IMR-90 (cell line): ENCODE measurements at regions not wholly inside any gene's neighbourhood (a gene's known extent, or its start where the extent isn't known, plus 50 kb on each side); places are given as distances from the start of the nearest gene placed in this dataset.

Experiments
- ATAC-seq: fragments of 200-7000 bp; cut with Tn5 transposase; 2 replicates; pipeline ENCODE4 v1.9.1; 2020; ENCODE audit warnings: low read depth, mild to moderate bottlenecking, moderate library complexity
- BruUV-seq: library from RNA; stranded (reverse); fragments of 400-500 nt; replicated peaks from 2 replicates; lab custom pipeline; 2021; lab: Mats Ljungman, UMichigan
- CTCF ChIA-PET: fragments of 300-600 bp; formaldehyde crosslinking; extraction: SDS; loops from one replicate; lab custom pipeline; 2021; ENCODE audit warnings: antibody characterized with exemption; lab: Yijun Ruan, JAX
- POLR2A ChIA-PET: fragments of 300-600 bp; sonication (Branson Sonifier 250); formaldehyde crosslinking; loops from one replicate; lab custom pipeline; 2022; ENCODE audit warnings: antibody characterized with exemption; ENCODE audit not compliant: unreplicated experiment; lab: Charles Lee
- DNase-seq: peaks from one replicate; pipeline ENCODE4 v3.0.0; 2013
- H2AFZ ChIP-seq: replicated peaks from 2 replicates; pipeline ENCODE3; 2013; ENCODE audit warnings: low read length, mild to moderate bottlenecking; ENCODE audit not compliant: poor library complexity
- H2AK5ac ChIP-seq: 2 replicates; pipeline ENCODE4 v1.6.1; 2013; ENCODE audit warnings: low read depth, low read length, inconsistent platforms
- H2AK9ac ChIP-seq: replicated peaks from 2 replicates; pipeline ENCODE3; 2013; ENCODE audit warnings: mild to moderate bottlenecking, low read depth, low read length, moderate library complexity; ENCODE audit not compliant: poor library complexity
- H2BK120ac ChIP-seq: 2 replicates; pipeline ENCODE4 v1.6.1; 2013; ENCODE audit warnings: low read depth, low read length, inconsistent platforms
- H2BK15ac ChIP-seq: 3 replicates; pipeline ENCODE4 v1.6.1; 2013; ENCODE audit warnings: low read depth, low read length, inconsistent platforms
- H2BK20ac ChIP-seq: 2 replicates; pipeline ENCODE4 v1.6.1; 2013; ENCODE audit warnings: low read depth, mild to moderate bottlenecking, inconsistent platforms, low read length, moderate library complexity
- H2BK5ac ChIP-seq: 2 replicates; pipeline ENCODE4 v1.6.1; 2013; ENCODE audit warnings: mild to moderate bottlenecking, low read depth, low read length, inconsistent platforms; ENCODE audit not compliant: poor library complexity, severe bottlenecking
- H3K14ac ChIP-seq: replicated peaks from 2 replicates; pipeline ENCODE4 v1.6.1; 2013; ENCODE audit warnings: low read depth, low read length, inconsistent platforms
- H3K18ac ChIP-seq: 2 replicates; pipeline ENCODE4 v1.6.1; 2013; ENCODE audit warnings: low read depth, low read length, control low read depth
- H3K23ac ChIP-seq: 2 replicates; pipeline ENCODE4 v1.6.1; 2013; ENCODE audit warnings: low read depth, low read length, inconsistent platforms
- H3K27ac ChIP-seq: 2 replicates; pipeline ENCODE4 v1.5.1; 2013; ENCODE audit warnings: mild to moderate bottlenecking, control low read depth, low read length; ENCODE audit not compliant: insufficient read depth
- H3K27me3 ChIP-seq: 2 replicates; pipeline ENCODE4 v1.6.1; 2013; ENCODE audit warnings: low read length; ENCODE audit not compliant: control insufficient read depth, insufficient read depth
- H3K36me3 ChIP-seq: 2 replicates; pipeline ENCODE4 v1.6.1; 2013; ENCODE audit warnings: low read length, mixed read lengths; ENCODE audit not compliant: control insufficient read depth, insufficient read depth
- H3K4ac ChIP-seq: 2 replicates; pipeline ENCODE4 v1.6.1; 2013; ENCODE audit warnings: low read depth, low read length, inconsistent platforms
- H3K4me1 ChIP-seq: 2 replicates; pipeline ENCODE4 v1.6.1; 2013; ENCODE audit warnings: low read length, mixed read lengths; ENCODE audit not compliant: control insufficient read depth, insufficient read depth
- H3K4me2 ChIP-seq: 2 replicates; pipeline ENCODE4 v1.6.1; 2013; ENCODE audit warnings: low read depth, mild to moderate bottlenecking, control low read depth, low read length, moderate library complexity
- H3K4me3 ChIP-seq: 2 replicates; pipeline ENCODE4 v1.5.1; 2013; ENCODE audit warnings: low read depth, mild to moderate bottlenecking, control low read depth, low read length, moderate library complexity; ENCODE audit not compliant: insufficient read depth
- H3K56ac ChIP-seq: 2 replicates; pipeline ENCODE4 v1.6.1; 2013; ENCODE audit warnings: low read length, inconsistent platforms; ENCODE audit not compliant: insufficient read depth; ENCODE audit errors: extremely low read depth
- H3K79me1 ChIP-seq, 2 experiments: 2 replicates each; pipeline ENCODE4 v1.6.1; 2013; ENCODE audit warnings: low read length in 2 of 2, inconsistent platforms in 1 of 2, low read depth in 1 of 2
- H3K9ac ChIP-seq: 2 replicates; pipeline ENCODE4 v1.6.1; 2013; ENCODE audit warnings: low read depth, low read length, control low read depth
- H3K9me1 ChIP-seq: 2 replicates; pipeline ENCODE4 v1.6.1; 2013; ENCODE audit warnings: low read length, inconsistent platforms; ENCODE audit not compliant: insufficient read depth
- H3K9me3 ChIP-seq: 2 replicates; pipeline ENCODE4 v1.6.1; 2013; ENCODE audit warnings: low read length; ENCODE audit not compliant: control insufficient read depth, insufficient read depth
- H4K20me1 ChIP-seq: 2 replicates; pipeline ENCODE4 v1.6.1; 2013; ENCODE audit warnings: low read length, inconsistent platforms; ENCODE audit not compliant: insufficient read depth
- H4K5ac ChIP-seq: 2 replicates; pipeline ENCODE4 v1.6.1; 2013; ENCODE audit warnings: mild to moderate bottlenecking, low read depth, low read length, control low read depth
- H4K8ac ChIP-seq, 2 experiments: 2 replicates each; pipeline ENCODE4 v1.6.1; 2013; ENCODE audit warnings: low read depth in 2 of 2, low read length in 2 of 2, control low read depth in 1 of 2, inconsistent platforms in 1 of 2
- H4K91ac ChIP-seq: 2 replicates; pipeline ENCODE4 v1.6.1; 2013; ENCODE audit warnings: low read depth, low read length, inconsistent platforms; ENCODE audit not compliant: insufficient read depth
- BHLHE40 ChIP-seq: fragments of 150-350 bp; IDR thresholded peaks from 2 replicates; pipeline ENCODE4 v1.6.1; 2016; ENCODE audit warnings: mild to moderate bottlenecking, low read depth, low read length
- CEBPB ChIP-seq: IDR thresholded peaks from 2 replicates; pipeline ENCODE4 v1.6.1; 2012; ENCODE audit warnings: low read depth, low read length, improper control_type of control experiment
- CHD1 ChIP-seq: IDR thresholded peaks from 2 replicates; pipeline ENCODE4 v1.6.1; 2012; ENCODE audit warnings: low read depth, low read length, improper control_type of control experiment
- CTCF ChIP-seq: conservative IDR thresholded peaks from 2 replicates; pipeline ENCODE4 v1.5.1; 2012; ENCODE audit warnings: mild to moderate bottlenecking, low read depth, low read length, improper control_type of control experiment
- ELK1 ChIP-seq: fragments of 150-350 bp; IDR thresholded peaks from 2 replicates; pipeline ENCODE4 v1.6.1; 2016; ENCODE audit warnings: low read depth, mild to moderate bottlenecking, low read length, moderate library complexity, borderline replicate concordance
- FOS ChIP-seq: fragments of 150-350 bp; IDR thresholded peaks from 2 replicates; pipeline ENCODE4 v1.6.1; 2016; ENCODE audit warnings: low read depth, low read length
- MAFK ChIP-seq: IDR thresholded peaks from 2 replicates; pipeline ENCODE4 v1.6.1; 2012; ENCODE audit warnings: low read depth, low read length, improper control_type of control experiment
- MAZ ChIP-seq: IDR thresholded peaks from 2 replicates; pipeline ENCODE4 v1.6.1; 2012; ENCODE audit warnings: low read depth, mild to moderate bottlenecking, low read length, improper control_type of control experiment, moderate library complexity, borderline replicate concordance
- MXI1 ChIP-seq: IDR thresholded peaks from 2 replicates; pipeline ENCODE4 v1.6.1; 2012; ENCODE audit warnings: low read depth, mild to moderate bottlenecking, low read length, moderate library complexity, borderline replicate concordance
- NFE2L2 ChIP-seq: fragments of 150-350 bp; IDR thresholded peaks from 2 replicates; pipeline ENCODE4 v1.6.1; 2016; ENCODE audit warnings: low read depth, mild to moderate bottlenecking, low read length
- POLR2A ChIP-seq: IDR thresholded peaks from 2 replicates; pipeline ENCODE4 v1.6.1; 2012; ENCODE audit warnings: mild to moderate bottlenecking, low read depth, low read length
- RCOR1 ChIP-seq: IDR thresholded peaks from 2 replicates; pipeline ENCODE4 v1.6.1; 2012; ENCODE audit warnings: mild to moderate bottlenecking, low read length, improper control_type of control experiment; ENCODE audit not compliant: insufficient replicate concordance
- RFX5 ChIP-seq: IDR thresholded peaks from 2 replicates; pipeline ENCODE4 v1.8.0; 2012; ENCODE audit warnings: low read depth, mild to moderate bottlenecking, low read length, moderate library complexity
- SMC3 ChIP-seq: fragments of 150-350 bp; IDR thresholded peaks from 2 replicates; pipeline ENCODE4 v1.6.1; 2016; ENCODE audit warnings: low read depth, mild to moderate bottlenecking, antibody characterized with exemption, low read length, moderate library complexity
- WGBS, 2 experiments: methylation state at CpG; one replicate each; pipeline versions ENCODE4 v1.1.5 to v1.1.7; 2013; ENCODE audit warnings: missing lambda C conversion rate in 2 of 2; ENCODE audit not compliant: insufficient read length in 1 of 2; ENCODE audit errors: extremely low coverage in 2 of 2; 5-methylcytosine and 5-hydroxymethylcytosine counted together
- dilution Hi-C: fragments of 300-500 bp; cut with HindIII; formaldehyde crosslinking; loops from one replicate; pipeline ENCODE4 v1.14.3; 2018; ENCODE audit warnings: low sequenced_read_pairs; ENCODE audit not compliant: unreplicated experiment
- in situ Hi-C: fragments of 300-500 bp; cut with MboI; formaldehyde crosslinking; loops from 3 replicates; pipeline ENCODE4 v1.14.3; 2019; ENCODE audit warnings: low sequenced_read_pairs, inconsistent platforms, mixed read lengths
- intact Hi-C: fragments of 100-400 bp; cut with micrococcal nuclease; formaldehyde crosslinking; loops from 2 replicates; pipeline ENCODE4 v1.10.0; 2022

- Histone ChIP-seq H2BK5ac (no peak overlapping the region), H3K18ac (no peak overlapping the region), H4K91ac (no peak overlapping the region), H2AK9ac (no peak overlapping the region), H3K79me1 (no peaks in the 10 kb centered on the region), H3K27ac (no peak overlapping the region), H3K23ac (no peak overlapping the region), H2AK5ac (no peak overlapping the region), H4K8ac (no peak overlapping the region), H2BK120ac (no peak overlapping the region), H3K9me1 (no peaks in the 10 kb centered on the region), H3K56ac (no peak overlapping the region), H3K14ac (no peak overlapping the region), H3K4ac (no peak overlapping the region), H3K27me3 (no peaks in the 10 kb centered on the region), H2BK20ac (no peak overlapping the region), H3K4me1 (no peaks in the 10 kb centered on the region), H2BK15ac (no peak overlapping the region), H3K36me3 (no peaks in the 10 kb centered on the region), H3K4me3 (no peak overlapping the region), H3K9me3 (no peaks in the 10 kb centered on the region), H3K9ac (no peak overlapping the region), H2AFZ (no peak overlapping the region), H4K5ac (no peak overlapping the region), H4K20me1 (no peaks in the 10 kb centered on the region), H3K4me2 (no peak overlapping the region)
- ChIA-PET POLR2A (no interaction called here), CTCF (interaction anchor here (0.8 to 1.1 kb wide), 2 partner anchors 55 to 1381 kb away, joined by 3 to 7 read pairs; no protein-coding TSS in a partner anchor)
- TF ChIP-seq MAFK: no peak
- no peak for TF ChIP-seq RFX5
- TF ChIP-seq RCOR1: no peak
- no peak for TF ChIP-seq SMC3
- TF ChIP-seq POLR2A: no peak
- no peak for TF ChIP-seq FOS
- TF ChIP-seq CHD1: no peak
- no peak for TF ChIP-seq CTCF
- no peak for TF ChIP-seq MAZ
- TF ChIP-seq NFE2L2: no peak
- TF ChIP-seq CEBPB: no peak
- no peak for TF ChIP-seq BHLHE40
- no peak for TF ChIP-seq ELK1
- TF ChIP-seq MXI1: no peak
- in situ Hi-C loops: no loop called here
- 100% methylated on average over 1 of the region's 4 CpGs; no CpG with 5 or more reads in 1 of the 2 experiments for WGBS, 2 experiments
- no TSS peak for BruUV-seq
- intact Hi-C loops: loop anchor here (1.0 kb wide), 1 partner anchor 48 kb away; no protein-coding TSS in a partner anchor
- ATAC-seq: no peak
- DNase-seq: no peak
- dilution Hi-C loops: no loop called here
These were observed 582.3 kb downstream of the SLC4A3 start for GRCh38 chr2:220209751-220210150.
